Panc1 (cell line): ENCODE measurements at regions not wholly inside any gene's neighbourhood (a gene's known extent, or its start where the extent isn't known, plus 50 kb on each side); places are given as distances from the start of the nearest gene placed in this dataset.
"Not testable (repeated sequence)": the region's sequence is repeated elsewhere in the genome, so short reads cannot be mapped to it uniquely, and the experiment has no call there.

Experiments
- ATAC-seq: fragments of 200-7000 bp; cut with Tn5 transposase; 2 replicates; pipeline ENCODE4 v1.9.1; 2020; ENCODE audit warnings: mild to moderate bottlenecking, moderate library complexity
- BruUV-seq: library from RNA; stranded (reverse); fragments of 400-500 nt; replicated peaks from 2 replicates; lab custom pipeline; 2021; lab: Mats Ljungman, UMichigan
- CTCF ChIA-PET: fragments of 300-600 bp; sonication (Branson Sonifier 250); formaldehyde crosslinking; loops from one replicate; lab custom pipeline; 2022; ENCODE audit warnings: antibody characterized with exemption; lab: Charles Lee
- POLR2A ChIA-PET: fragments of 300-600 bp; sonication (Branson Sonifier 250); formaldehyde crosslinking; loops from one replicate; lab custom pipeline; 2022; ENCODE audit warnings: antibody characterized with exemption; lab: Charles Lee
- DNase-seq: peaks from one replicate; pipeline ENCODE4 v3.0.0-alpha.2; 2010; ENCODE audit warnings: low read depth, low spot score
- H3K27ac ChIP-seq: 2 replicates; pipeline ENCODE4 v1.5.1; 2011; ENCODE audit warnings: mild to moderate bottlenecking, low read length, inconsistent platforms
- H3K27me3 ChIP-seq: fragments of 200-500 bp; sonication (Bioruptor generic); 2 replicates; pipeline ENCODE4 v1.6.0; 2014; ENCODE audit warnings: low read length, inconsistent platforms; ENCODE audit not compliant: control insufficient read depth, insufficient read depth
- H3K36me3 ChIP-seq: fragments of 200-500 bp; sonication (Bioruptor generic); 2 replicates; pipeline ENCODE4 v1.5.1; 2014; ENCODE audit warnings: inconsistent platforms, mild to moderate bottlenecking, low read length, moderate library complexity; ENCODE audit not compliant: control insufficient read depth, insufficient read depth
- H3K4me1 ChIP-seq: 2 replicates; pipeline ENCODE4 v1.5.1; 2011; ENCODE audit warnings: inconsistent platforms, mild to moderate bottlenecking, low read length, moderate library complexity; ENCODE audit not compliant: control insufficient read depth, insufficient read depth
- H3K4me3 ChIP-seq, 2 experiments: 2 replicates each; pipeline ENCODE4 v1.5.1; 2011 to 2012; ENCODE audit warnings: low read depth in 2 of 2, low read length in 2 of 2, mild to moderate bottlenecking in 2 of 2, inconsistent platforms in 1 of 2, moderate library complexity in 1 of 2
- H3K9me3 ChIP-seq: fragments of 200-500 bp; sonication (Bioruptor generic); 2 replicates; pipeline ENCODE4 v1.5.1; 2014; ENCODE audit warnings: low read depth, mild to moderate bottlenecking, inconsistent platforms, low read length, moderate library complexity; ENCODE audit not compliant: control insufficient read depth, insufficient read depth
- POLR2AphosphoS5 ChIP-seq: IDR thresholded peaks from 2 replicates; pipeline ENCODE4 v1.6.1; 2012; ENCODE audit warnings: mild to moderate bottlenecking, low read depth, low read length, moderate library complexity
- SIN3A ChIP-seq: IDR thresholded peaks from 2 replicates; pipeline ENCODE4 v1.6.1; 2012; ENCODE audit warnings: low read depth, mild to moderate bottlenecking, low read length, moderate library complexity, borderline replicate concordance; ENCODE audit not compliant: insufficient read depth
- TCF7L2 ChIP-seq: IDR thresholded peaks from 2 replicates; pipeline ENCODE4 v1.6.1; 2011; ENCODE audit warnings: mild to moderate bottlenecking, low read depth, low read length, inconsistent platforms
- in situ Hi-C: cut with HindIII; loops from 2 replicates; pipeline ENCODE4 v1.10.0; 2016; ENCODE audit warnings: low sequenced_read_pairs, low pct_unique_long_range_greater_than_20kb
- intact Hi-C: fragments of 100-400 bp; cut with micrococcal nuclease; formaldehyde crosslinking; loops from one replicate; pipeline ENCODE4 v1.10.0; 2022; ENCODE audit not compliant: unreplicated experiment
- TF ChIP-seq, protein P1 (sequence below): fragments of 450-650 bp; IDR thresholded peaks from 2 replicates; pipeline ENCODE4 v1.5.1; 2017; ENCODE audit warnings: mild to moderate bottlenecking
- TF ChIP-seq, protein P2 (sequence below), 2 experiments: IDR thresholded peaks; 2 replicates each; pipeline ENCODE4 v1.6.1; 2011 to 2012; ENCODE audit warnings: low read depth in 2 of 2, control low read depth in 1 of 2, low read length in 1 of 2, mild to moderate bottlenecking in 1 of 2, moderate library complexity in 1 of 2; ENCODE audit not compliant: insufficient read depth in 1 of 2

DNA sequence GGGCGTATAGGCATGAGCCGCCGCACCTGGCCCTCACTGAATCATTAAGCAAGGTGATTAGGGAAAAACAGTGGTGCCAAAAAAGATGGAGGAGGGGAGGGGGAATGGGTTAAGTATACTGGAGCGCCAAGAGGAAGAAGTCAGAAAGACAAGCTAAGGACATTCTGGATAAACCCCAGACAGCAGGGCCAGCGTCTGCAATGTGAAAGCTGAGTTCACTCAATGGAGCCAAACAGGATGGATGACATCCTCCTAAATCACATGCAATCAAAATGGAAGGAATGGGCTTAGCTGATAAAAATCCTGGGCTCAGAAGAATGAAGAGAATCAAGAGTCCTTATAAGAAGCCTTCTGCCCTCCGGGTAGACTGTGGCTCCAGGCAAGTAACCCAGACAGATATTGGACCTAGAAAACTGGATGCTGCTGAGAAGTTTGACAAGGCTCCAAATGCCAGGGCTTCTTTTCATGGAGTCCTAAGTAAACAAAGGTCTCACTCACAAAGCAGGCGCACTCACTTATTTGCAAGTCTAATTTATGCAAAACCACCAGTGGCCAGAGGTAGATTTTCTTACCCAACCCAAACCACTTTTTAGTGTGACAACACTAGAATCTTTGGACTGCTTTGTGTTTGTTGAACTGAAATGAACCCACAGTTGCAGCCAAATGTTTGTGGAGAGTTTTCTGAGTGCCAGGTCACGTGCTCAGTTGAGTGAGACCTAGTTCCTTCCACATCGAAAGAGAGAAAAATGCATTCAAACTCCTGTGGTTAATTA lies 519.1 kb upstream of the AUTS2 start:
- ChIA-PET CTCF (no interaction called here), POLR2A (no interaction called here)
- Histone ChIP-seq H3K4me1 (no peaks in the 10 kb centered on the region), H3K36me3 (no peaks in the 10 kb centered on the region), H3K27me3 (no peaks in the 10 kb centered on the region), H3K27ac (no peak overlapping the region), H3K4me3 (no peak overlapping the region), H3K9me3 (no peaks in the 10 kb centered on the region)
- in situ Hi-C loops (no loop called here), intact Hi-C loops (no loop called here)
- TF ChIP-seq, protein P1, sequence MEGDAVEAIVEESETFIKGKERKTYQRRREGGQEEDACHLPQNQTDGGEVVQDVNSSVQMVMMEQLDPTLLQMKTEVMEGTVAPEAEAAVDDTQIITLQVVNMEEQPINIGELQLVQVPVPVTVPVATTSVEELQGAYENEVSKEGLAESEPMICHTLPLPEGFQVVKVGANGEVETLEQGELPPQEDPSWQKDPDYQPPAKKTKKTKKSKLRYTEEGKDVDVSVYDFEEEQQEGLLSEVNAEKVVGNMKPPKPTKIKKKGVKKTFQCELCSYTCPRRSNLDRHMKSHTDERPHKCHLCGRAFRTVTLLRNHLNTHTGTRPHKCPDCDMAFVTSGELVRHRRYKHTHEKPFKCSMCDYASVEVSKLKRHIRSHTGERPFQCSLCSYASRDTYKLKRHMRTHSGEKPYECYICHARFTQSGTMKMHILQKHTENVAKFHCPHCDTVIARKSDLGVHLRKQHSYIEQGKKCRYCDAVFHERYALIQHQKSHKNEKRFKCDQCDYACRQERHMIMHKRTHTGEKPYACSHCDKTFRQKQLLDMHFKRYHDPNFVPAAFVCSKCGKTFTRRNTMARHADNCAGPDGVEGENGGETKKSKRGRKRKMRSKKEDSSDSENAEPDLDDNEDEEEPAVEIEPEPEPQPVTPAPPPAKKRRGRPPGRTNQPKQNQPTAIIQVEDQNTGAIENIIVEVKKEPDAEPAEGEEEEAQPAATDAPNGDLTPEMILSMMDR, result no peak
- no peak for TF ChIP-seq SIN3A
- TF ChIP-seq TCF7L2, result no peak
- no peak for TF ChIP-seq POLR2AphosphoS5
- TF ChIP-seq, protein P2, sequence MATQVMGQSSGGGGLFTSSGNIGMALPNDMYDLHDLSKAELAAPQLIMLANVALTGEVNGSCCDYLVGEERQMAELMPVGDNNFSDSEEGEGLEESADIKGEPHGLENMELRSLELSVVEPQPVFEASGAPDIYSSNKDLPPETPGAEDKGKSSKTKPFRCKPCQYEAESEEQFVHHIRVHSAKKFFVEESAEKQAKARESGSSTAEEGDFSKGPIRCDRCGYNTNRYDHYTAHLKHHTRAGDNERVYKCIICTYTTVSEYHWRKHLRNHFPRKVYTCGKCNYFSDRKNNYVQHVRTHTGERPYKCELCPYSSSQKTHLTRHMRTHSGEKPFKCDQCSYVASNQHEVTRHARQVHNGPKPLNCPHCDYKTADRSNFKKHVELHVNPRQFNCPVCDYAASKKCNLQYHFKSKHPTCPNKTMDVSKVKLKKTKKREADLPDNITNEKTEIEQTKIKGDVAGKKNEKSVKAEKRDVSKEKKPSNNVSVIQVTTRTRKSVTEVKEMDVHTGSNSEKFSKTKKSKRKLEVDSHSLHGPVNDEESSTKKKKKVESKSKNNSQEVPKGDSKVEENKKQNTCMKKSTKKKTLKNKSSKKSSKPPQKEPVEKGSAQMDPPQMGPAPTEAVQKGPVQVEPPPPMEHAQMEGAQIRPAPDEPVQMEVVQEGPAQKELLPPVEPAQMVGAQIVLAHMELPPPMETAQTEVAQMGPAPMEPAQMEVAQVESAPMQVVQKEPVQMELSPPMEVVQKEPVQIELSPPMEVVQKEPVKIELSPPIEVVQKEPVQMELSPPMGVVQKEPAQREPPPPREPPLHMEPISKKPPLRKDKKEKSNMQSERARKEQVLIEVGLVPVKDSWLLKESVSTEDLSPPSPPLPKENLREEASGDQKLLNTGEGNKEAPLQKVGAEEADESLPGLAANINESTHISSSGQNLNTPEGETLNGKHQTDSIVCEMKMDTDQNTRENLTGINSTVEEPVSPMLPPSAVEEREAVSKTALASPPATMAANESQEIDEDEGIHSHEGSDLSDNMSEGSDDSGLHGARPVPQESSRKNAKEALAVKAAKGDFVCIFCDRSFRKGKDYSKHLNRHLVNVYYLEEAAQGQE (IDR thresholded peaks at IDR 0.05; ENCODE audit: insufficient read depth in 1 of 2, low read depth in 2 of 2, low read length in 1 of 2), result no peak
- DNase-seq, result no peak
- BruUV-seq, result no TSS peak
- no peak for ATAC-seq

DNA sequence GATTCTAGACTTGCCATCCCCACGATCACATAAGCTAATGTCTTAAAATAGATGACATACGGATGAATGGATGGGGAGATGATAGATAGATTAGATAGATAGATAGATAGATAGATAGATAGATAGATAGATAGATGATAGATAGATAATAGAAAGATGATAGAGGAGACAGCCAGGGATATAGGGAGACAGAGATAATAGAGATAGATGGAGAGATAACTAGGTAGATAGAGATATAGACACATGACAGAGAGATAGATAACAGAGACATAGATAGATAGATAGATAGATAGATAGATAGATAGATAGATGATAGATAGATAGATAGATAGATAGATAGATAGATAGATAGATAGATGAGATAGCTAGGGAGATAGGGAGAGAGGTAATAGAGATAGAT lies 511.0 kb upstream of the AUTS2 start:
- intact Hi-C loops, ATAC-seq, H3K36me3 ChIP-seq, H3K4me1 ChIP-seq, H3K9me3 ChIP-seq, DNase-seq, H3K4me3 ChIP-seq, H3K27me3 ChIP-seq, BruUV-seq, in situ Hi-C loops, CTCF ChIA-PET, POLR2A ChIA-PET, H3K27ac ChIP-seq: not testable (repeated sequence)

DNA sequence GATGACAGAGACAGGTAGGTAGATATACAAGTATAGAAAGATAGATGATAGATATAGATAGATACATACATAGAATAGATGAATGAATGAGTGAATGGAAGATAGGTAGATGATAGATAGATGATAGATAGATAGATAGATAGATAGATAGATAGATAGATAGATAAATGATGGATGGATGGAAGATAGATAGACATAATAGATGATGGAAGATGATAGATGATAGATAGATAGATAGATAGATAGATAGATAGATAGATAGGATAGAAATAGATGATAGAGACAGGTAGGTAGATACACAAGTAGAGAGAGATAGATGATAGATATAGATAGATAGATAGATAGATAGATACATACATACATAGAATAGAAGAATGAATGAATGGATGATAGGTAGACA lies 510.1 kb upstream of the AUTS2 start:
- BruUV-seq, result no TSS peak
- Histone ChIP-seq H3K36me3 (no peaks in the 10 kb centered on the region), H3K4me1 (no peaks in the 10 kb centered on the region), H3K9me3 (no peaks in the 10 kb centered on the region), H3K4me3 (no peak overlapping the region), H3K27me3 (no peaks in the 10 kb centered on the region), H3K27ac (no peak overlapping the region)
- in situ Hi-C loops, result no loop called here
- CTCF ChIA-PET, result no interaction called here
- TF ChIP-seq TCF7L2 (no peak), SIN3A (no peak), POLR2AphosphoS5 (no peak)
- TF ChIP-seq, protein P1, result no peak
- TF ChIP-seq, protein P2 (IDR thresholded peaks at IDR 0.05; ENCODE audit: insufficient read depth in 1 of 2, low read depth in 2 of 2, low read length in 1 of 2), result no peak
- no peak for ATAC-seq
- intact Hi-C loops, result no loop called here
- POLR2A ChIA-PET, result no interaction called here
- no peak for DNase-seq
